ENCODE measurements at regions not wholly inside any gene's neighbourhood (a gene's known extent, or its start where the extent isn't known, plus 50 kb on each side); places are given as distances from the start of the nearest gene placed in this dataset.

DNA sequence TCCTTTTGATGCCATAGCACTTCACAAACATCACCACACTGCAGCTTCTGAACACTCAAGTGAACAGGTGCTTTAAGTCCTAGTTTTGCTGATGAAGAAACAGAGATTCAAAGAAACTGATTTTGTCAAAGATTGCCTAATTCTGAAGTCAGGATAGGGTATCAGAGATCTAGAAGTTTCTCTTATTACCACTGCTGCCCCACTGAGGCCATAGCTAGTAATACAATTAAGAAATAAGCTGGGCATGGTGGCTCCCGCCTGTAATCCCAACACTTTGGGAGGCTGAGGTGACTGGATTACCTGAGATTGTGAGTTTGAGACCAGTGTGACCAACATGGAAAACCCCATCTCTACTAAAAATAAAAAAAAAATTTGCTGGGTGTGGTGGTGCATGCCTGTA lies 458.3 kb upstream of the SEL1L start:
- in situ Hi-C loops (cut with MboI; ENCODE audit: low pct_ligation_motif_present in 1 of 4, low pct_unique_long_range_greater_than_20kb in 1 of 4, low sequenced_read_pairs in 3 of 4) (no loop called here), intact Hi-C loops (cut with DNase I; ENCODE audit: low total_unique reads) (no loop called here)
- Histone ChIP-seq H3K4me1 (no peaks in the 10 kb centered on the region), H3K9me3 (no peaks in the 10 kb centered on the region), H3K36me3 (no peaks in the 10 kb centered on the region), H3K4me3 (no peak overlapping the region), H3K27me3 (no peaks in the 10 kb centered on the region), H3K27ac (no peak overlapping the region)
- no peak for DNase-seq
- no peak for TF ChIP-seq EP300 (IDR thresholded peaks at IDR 0.05; ENCODE audit: low read depth)
- TF ChIP-seq CTCF (IDR thresholded peaks at IDR 0.05): peak in 2 of 5 experiments; percentile 8 to 9
- TF ChIP-seq POLR2A (IDR thresholded peaks at IDR 0.05): no peak
- TF ChIP-seq POLR2AphosphoS5 (IDR thresholded peaks at IDR 0.05): no peak
- WGBS, 2 donors (ENCODE audit: low coverage in 1 of 2): 59% methylated on average over 1 of the region's 1 CpG; no CpG with 5 or more reads in 1 of the 2 donors

- Histone ChIP-seq H3K36me3 (no peaks in the 10 kb centered on the region), H3K9me3 (no peaks in the 10 kb centered on the region), H3K27ac (no peak overlapping the region), H3K27me3 (no peaks in the 10 kb centered on the region), H3K4me3 (no peak overlapping the region), H3K4me1 (no peaks in the 10 kb centered on the region)
- DNase-seq: no peak
- in situ Hi-C loops (cut with MboI; ENCODE audit: low pct_ligation_motif_present in 1 of 4, low pct_unique_long_range_greater_than_20kb in 1 of 4, low sequenced_read_pairs in 3 of 4) (no loop called here), intact Hi-C loops (cut with DNase I; ENCODE audit: low total_unique reads) (no loop called here)
- TF ChIP-seq POLR2A (IDR thresholded peaks at IDR 0.05) (no peak), EP300 (IDR thresholded peaks at IDR 0.05; ENCODE audit: low read depth) (no peak), CTCF (IDR thresholded peaks at IDR 0.05) (no peak), POLR2AphosphoS5 (IDR thresholded peaks at IDR 0.05) (no peak)
- 63 to 77% methylated on average over 3 of the region's 3 CpGs for WGBS, 2 donors (ENCODE audit: low coverage in 1 of 2)
These were observed 459.8 kb upstream of the SEL1L start for GRCh38 chr14:81993432-81993831.

DNA sequence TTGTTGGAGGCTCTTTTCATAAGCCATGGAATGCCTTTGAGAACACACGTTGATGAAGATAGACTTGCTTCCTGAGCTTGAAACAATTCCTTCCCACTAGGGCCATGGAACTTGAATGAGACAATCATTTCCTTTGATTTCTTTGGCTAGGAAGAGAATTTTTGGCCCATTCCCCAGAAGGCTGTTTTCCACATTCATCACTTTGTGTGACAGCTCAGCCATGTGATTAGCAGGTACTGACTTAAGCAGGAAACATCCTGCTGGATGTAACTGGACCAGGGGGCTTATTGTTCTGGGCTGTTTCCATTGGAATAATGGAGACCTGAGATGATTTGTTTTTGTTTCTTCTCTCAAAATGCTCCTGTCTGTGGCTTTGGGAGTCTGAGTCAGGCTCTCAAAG lies 469.8 kb upstream of the SEL1L start:
- Histone ChIP-seq H3K27ac (no peak overlapping the region), H3K9me3 (no peaks in the 10 kb centered on the region), H3K4me3 (no peak overlapping the region), H3K4me1 (no peaks in the 10 kb centered on the region), H3K36me3 (no peaks in the 10 kb centered on the region), H3K27me3 (no peaks in the 10 kb centered on the region)
- no peak for TF ChIP-seq EP300 (IDR thresholded peaks at IDR 0.05; ENCODE audit: low read depth)
- no peak for TF ChIP-seq POLR2AphosphoS5 (IDR thresholded peaks at IDR 0.05)
- TF ChIP-seq CTCF (IDR thresholded peaks at IDR 0.05): no peak
- no peak for TF ChIP-seq POLR2A (IDR thresholded peaks at IDR 0.05)
- WGBS, 2 donors (ENCODE audit: low coverage in 1 of 2): 39% methylated on average over 1 of the region's 1 CpG; no CpG with 5 or more reads in 1 of the 2 donors
- in situ Hi-C loops (cut with MboI; ENCODE audit: low pct_ligation_motif_present in 1 of 4, low pct_unique_long_range_greater_than_20kb in 1 of 4, low sequenced_read_pairs in 3 of 4): no loop called here
- no peak for DNase-seq
- intact Hi-C loops (cut with DNase I; ENCODE audit: low total_unique reads): no loop called here

GRCh38 chr14:82009076-82009475 lies 475.4 kb upstream of the SEL1L start:
- DNase-seq: no peak
- intact Hi-C loops (cut with DNase I; ENCODE audit: low total_unique reads): no loop called here
- 8 to 17% methylated on average over 3 of the region's 3 CpGs for WGBS, 2 donors (ENCODE audit: low coverage in 1 of 2)
- Histone ChIP-seq H3K9me3 (no peaks in the 10 kb centered on the region), H3K27ac (no peak overlapping the region), H3K4me3 (no peak overlapping the region), H3K27me3 (no peaks in the 10 kb centered on the region), H3K4me1 (no peaks in the 10 kb centered on the region), H3K36me3 (no peaks in the 10 kb centered on the region)
- no peak for TF ChIP-seq POLR2AphosphoS5 (IDR thresholded peaks at IDR 0.05)
- TF ChIP-seq CTCF (IDR thresholded peaks at IDR 0.05): peak in 2 of 5 experiments; percentile 23 to 46
- in situ Hi-C loops (cut with MboI; ENCODE audit: low pct_ligation_motif_present in 1 of 4, low pct_unique_long_range_greater_than_20kb in 1 of 4, low sequenced_read_pairs in 3 of 4): no loop called here

Measured in transverse colon (tissue), 4 donors.